T-helper 2 cell treated with Interferon-gamma antibody and Interleukin-4, amounts not matched to agents 5 μg/mL and 100 μg/mL, for 36 hours (primary cell): ENCODE measurements at regions not wholly inside any gene's neighbourhood (a gene's known extent, or its start where the extent isn't known, plus 50 kb on each side); places are given as distances from the start of the nearest gene placed in this dataset.
A peak's percentile ranks its signal among the peaks of the same experiment; 100 is the strongest.

Experiments
- DNase-seq: peaks from one replicate; pipeline ENCODE4 v3.0.0; 2021; ENCODE audit warnings: low spot score
- H3K27ac Mint-ChIP-seq: one replicate; pipeline ENCODE4 v1.8.0; 2021; ENCODE audit warnings: mild to moderate bottlenecking, mixed read lengths
- H3K27me3 Mint-ChIP-seq: one replicate; pipeline ENCODE4 v1.8.0; 2021; ENCODE audit warnings: low read depth, mixed read lengths
- H3K36me3 Mint-ChIP-seq: one replicate; pipeline ENCODE4 v1.8.0; 2021; ENCODE audit warnings: low read depth, mixed read lengths
- H3K4me1 Mint-ChIP-seq: one replicate; pipeline ENCODE4 v1.8.0; 2021; ENCODE audit warnings: low read depth, mixed read lengths
- H3K4me3 Mint-ChIP-seq: one replicate; pipeline ENCODE4 v1.8.0; 2022; ENCODE audit warnings: mild to moderate bottlenecking, moderate library complexity, mixed read lengths
- H3K9me3 Mint-ChIP-seq: one replicate; pipeline ENCODE4 v1.8.0; 2021; ENCODE audit warnings: mixed read lengths

DNA sequence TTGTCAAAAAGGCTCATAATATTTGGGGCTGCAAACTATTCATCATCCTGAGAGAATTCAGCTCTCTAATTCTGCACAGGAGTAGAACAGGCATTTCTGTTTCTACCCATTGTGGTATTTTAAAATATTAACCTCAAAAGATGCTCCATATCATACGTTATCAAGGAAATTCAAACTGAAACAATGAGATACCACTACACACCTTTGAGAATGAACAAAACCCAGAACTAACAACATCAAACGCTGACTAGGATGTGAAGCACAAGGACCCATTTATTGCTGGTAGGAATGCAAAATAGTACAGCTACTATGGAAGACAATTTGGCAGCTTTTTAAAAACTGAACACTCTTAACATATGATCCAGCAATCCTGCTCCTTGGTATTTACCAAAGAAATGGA lies 171.8 kb downstream of the DUSP6 start:
- peak overlapping the region; percentile 56 for H3K4me3 Mint-ChIP-seq
- DNase-seq, result no peak
- H3K27ac Mint-ChIP-seq, result peak overlapping the region; percentile 85
- H3K27me3 Mint-ChIP-seq, result no peaks in the 10 kb centered on the region
- peaks cover 18% of the 10 kb centered on the region for H3K36me3 Mint-ChIP-seq
- H3K4me1 Mint-ChIP-seq, result peaks cover 71% of the 10 kb centered on the region
- H3K9me3 Mint-ChIP-seq, result peaks cover 9% of the 10 kb centered on the region

DNA sequence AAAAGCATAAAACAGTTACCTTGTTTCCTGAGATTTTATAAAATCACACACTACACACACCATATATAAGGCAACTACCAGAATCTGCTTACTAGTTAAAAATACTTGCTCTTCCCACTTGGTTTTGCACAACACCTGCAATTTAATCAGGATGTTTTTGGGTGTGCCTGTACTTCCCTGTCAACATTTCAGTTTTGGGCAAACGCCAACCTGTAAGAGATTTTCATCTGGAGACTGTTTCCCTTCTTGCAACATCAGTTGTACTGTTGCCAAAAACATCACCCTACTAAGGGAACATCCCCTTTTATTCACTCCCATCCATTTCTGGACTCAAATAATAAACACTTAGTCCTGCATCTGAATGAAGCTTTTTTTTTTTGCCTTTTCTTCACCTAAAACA lies 172.3 kb downstream of the DUSP6 start:
- Mint-ChIP-seq H3K9me3 (peaks cover 10% of the 10 kb centered on the region), H3K27ac (peak overlapping the region; percentile 85), H3K36me3 (peaks cover 21% of the 10 kb centered on the region), H3K27me3 (no peaks in the 10 kb centered on the region), H3K4me1 (peaks cover 73% of the 10 kb centered on the region), H3K4me3 (peak overlapping the region; percentile 56)
- DNase-seq, result no peak

- Mint-ChIP-seq H3K27ac (peak overlapping the region; percentile 68), H3K4me1 (peaks cover 69% of the 10 kb centered on the region), H3K4me3 (peak overlapping the region; percentile 35), H3K9me3 (peaks cover 10% of the 10 kb centered on the region), H3K36me3 (peaks cover 24% of the 10 kb centered on the region), H3K27me3 (no peaks in the 10 kb centered on the region)
- DNase-seq, result no peak
Measured at GRCh38 chr12:89179245-89179644, 173.1 kb downstream of the DUSP6 start.

DNA sequence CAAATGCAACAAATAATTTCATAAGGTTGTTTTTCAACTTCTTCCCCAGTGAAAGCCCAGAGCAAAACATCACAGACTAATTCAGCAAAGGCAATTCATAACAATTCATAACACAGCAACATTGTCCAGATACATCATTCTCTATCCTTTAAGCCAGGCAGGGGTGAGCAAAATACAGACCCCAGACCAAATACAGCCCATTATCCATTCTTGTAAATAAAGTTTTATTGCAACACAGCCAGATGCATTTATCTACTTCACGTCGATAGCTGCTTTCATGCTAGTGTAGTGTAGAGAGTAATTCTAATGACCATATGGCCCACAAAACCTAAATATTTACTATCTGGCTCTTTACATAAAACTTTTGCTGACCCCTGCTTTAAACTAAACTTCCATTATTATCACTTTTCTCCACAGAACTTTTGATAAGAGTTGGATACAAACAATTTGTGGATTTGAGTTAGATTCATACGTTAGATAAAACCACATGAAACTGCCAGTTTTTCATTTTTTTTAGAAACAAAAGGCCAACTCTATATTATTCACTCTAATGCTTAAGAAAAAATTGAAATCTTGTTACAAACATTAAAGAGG lies 174.4 kb downstream of the DUSP6 start:
- H3K4me1 Mint-ChIP-seq, result peaks cover 60% of the 10 kb centered on the region
- DNase-seq, result no peak
- peaks cover 25% of the 10 kb centered on the region for H3K36me3 Mint-ChIP-seq
- peak overlapping the region; percentile 54 for H3K27ac Mint-ChIP-seq
- peaks cover 8% of the 10 kb centered on the region for H3K9me3 Mint-ChIP-seq
- peak overlapping the region; percentile 22 for H3K4me3 Mint-ChIP-seq
- H3K27me3 Mint-ChIP-seq, result no peaks in the 10 kb centered on the region

GRCh38 chr12:89176676-89177075 lies 175.6 kb downstream of the DUSP6 start:
- peak overlapping the region; percentile 3 for H3K27ac Mint-ChIP-seq

GRCh38 chr12:89173678-89174077 lies 178.6 kb downstream of the DUSP6 start:
- no peak for DNase-seq
- Mint-ChIP-seq H3K4me3 (no peak overlapping the region), H3K9me3 (peaks cover 14% of the 10 kb centered on the region), H3K27me3 (no peaks in the 10 kb centered on the region), H3K36me3 (peaks cover 40% of the 10 kb centered on the region), H3K27ac (no peak overlapping the region), H3K4me1 (peaks cover 37% of the 10 kb centered on the region)

More at GRCh38 chr12:89176676-89177075, 175.6 kb downstream of the DUSP6 start:
- no peak for DNase-seq
- H3K4me1 Mint-ChIP-seq, result peaks cover 57% of the 10 kb centered on the region
- H3K36me3 Mint-ChIP-seq, result peaks cover 36% of the 10 kb centered on the region
- H3K27me3 Mint-ChIP-seq, result no peaks in the 10 kb centered on the region
- peaks cover 14% of the 10 kb centered on the region for H3K9me3 Mint-ChIP-seq
- no peak overlapping the region for H3K4me3 Mint-ChIP-seq

- peaks cover 36% of the 10 kb centered on the region for H3K4me1 Mint-ChIP-seq
- no peak for DNase-seq
- H3K36me3 Mint-ChIP-seq, result peaks cover 39% of the 10 kb centered on the region
Measured at GRCh38 chr12:89173096-89173495, 179.2 kb downstream of the DUSP6 start.

DNA sequence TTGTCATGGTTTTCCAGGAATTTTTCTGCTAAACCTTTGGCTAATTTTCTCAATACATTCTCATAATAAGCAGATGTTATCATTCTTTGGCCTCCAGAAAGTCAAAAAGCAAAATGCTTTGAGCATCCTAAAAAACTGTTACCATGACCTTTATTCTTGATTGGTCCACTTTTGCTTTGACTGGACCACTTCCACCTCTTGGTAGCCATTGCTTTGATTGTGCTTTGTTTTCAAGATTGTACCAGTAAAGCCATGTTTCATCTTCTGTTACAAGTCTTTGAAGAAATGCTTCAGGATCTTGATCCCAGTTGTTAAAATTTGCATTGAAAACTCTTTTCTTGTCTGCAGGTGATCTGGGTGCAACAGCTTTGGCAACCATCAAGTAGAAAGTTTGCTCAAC lies 180.1 kb downstream of the DUSP6 start:
- H3K4me3 Mint-ChIP-seq, result no peak overlapping the region
- H3K4me1 Mint-ChIP-seq, result peaks cover 32% of the 10 kb centered on the region
- no peak for DNase-seq
- H3K27ac Mint-ChIP-seq, result no peak overlapping the region
- no peaks in the 10 kb centered on the region for H3K27me3 Mint-ChIP-seq
- peaks cover 34% of the 10 kb centered on the region for H3K36me3 Mint-ChIP-seq
- H3K9me3 Mint-ChIP-seq, result peaks cover 14% of the 10 kb centered on the region

More at GRCh38 chr12:89173096-89173495, 179.2 kb downstream of the DUSP6 start:
- Mint-ChIP-seq H3K9me3 (peaks cover 14% of the 10 kb centered on the region), H3K27ac (no peak overlapping the region), H3K27me3 (no peaks in the 10 kb centered on the region), H3K4me3 (no peak overlapping the region)

GRCh38 chr12:89169321-89169720 lies 183.0 kb downstream of the DUSP6 start:
- Mint-ChIP-seq H3K9me3 (peaks cover 10% of the 10 kb centered on the region), H3K27ac (no peak overlapping the region), H3K36me3 (peaks cover 24% of the 10 kb centered on the region), H3K4me1 (peaks cover 42% of the 10 kb centered on the region), H3K4me3 (no peak overlapping the region), H3K27me3 (no peaks in the 10 kb centered on the region)
- DNase-seq, result no peak

DNA sequence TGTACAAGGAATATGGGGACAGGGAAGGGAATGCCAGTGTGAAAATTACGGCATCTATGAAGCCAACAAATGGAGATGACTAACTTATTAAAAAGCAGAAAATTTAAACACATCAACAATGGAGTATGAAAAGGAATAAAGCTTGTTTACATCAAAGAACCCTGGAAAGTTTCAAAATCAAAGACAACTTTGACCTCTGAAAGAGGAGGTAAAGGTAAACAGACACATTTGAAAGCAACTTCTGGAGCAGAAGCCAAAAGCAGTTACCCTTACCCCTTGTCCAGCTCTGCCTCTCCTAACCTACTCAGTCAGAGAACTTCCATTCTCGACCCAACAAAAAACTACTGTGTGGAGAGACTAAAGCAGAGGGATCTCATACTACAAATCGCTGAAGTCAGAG lies 184.3 kb downstream of the DUSP6 start:
- no peak overlapping the region for H3K4me3 Mint-ChIP-seq
- H3K4me1 Mint-ChIP-seq, result peaks cover 41% of the 10 kb centered on the region
- no peaks in the 10 kb centered on the region for H3K27me3 Mint-ChIP-seq
- no peak for DNase-seq
- H3K27ac Mint-ChIP-seq, result no peak overlapping the region
- peaks cover 6% of the 10 kb centered on the region for H3K9me3 Mint-ChIP-seq
- H3K36me3 Mint-ChIP-seq, result peaks cover 19% of the 10 kb centered on the region

DNA sequence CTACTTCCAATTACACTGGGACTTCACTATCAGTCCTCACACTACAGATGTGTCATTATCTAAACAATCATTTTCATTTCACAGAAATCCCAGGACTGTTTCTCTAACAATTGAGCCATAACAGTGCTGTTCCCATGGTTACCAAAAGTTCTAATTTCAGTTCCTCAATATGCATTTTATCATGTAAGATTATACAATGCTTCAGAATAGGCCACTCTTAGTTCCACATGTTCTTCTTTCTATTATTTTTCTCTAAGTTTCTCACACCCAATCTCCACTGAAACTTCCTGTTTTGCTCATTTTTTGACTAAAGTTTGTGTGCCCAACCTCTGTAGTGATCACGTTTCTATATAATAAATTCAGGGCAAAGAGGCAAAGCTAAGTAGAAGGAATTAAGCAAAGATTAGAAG lies 185.8 kb downstream of the DUSP6 start:
- no peak for DNase-seq
- Mint-ChIP-seq H3K9me3 (no peaks in the 10 kb centered on the region), H3K36me3 (peaks cover 7% of the 10 kb centered on the region), H3K27me3 (no peaks in the 10 kb centered on the region), H3K4me3 (peak overlapping the region; percentile 22), H3K4me1 (peaks cover 36% of the 10 kb centered on the region), H3K27ac (peak overlapping the region; percentile 81)

- Mint-ChIP-seq H3K27ac (peak overlapping the region; percentile 81), H3K4me1 (peaks cover 35% of the 10 kb centered on the region), H3K4me3 (peak overlapping the region; percentile 22), H3K36me3 (peaks cover 6% of the 10 kb centered on the region), H3K27me3 (no peaks in the 10 kb centered on the region), H3K9me3 (no peaks in the 10 kb centered on the region)
- no peak for DNase-seq
Measured at GRCh38 chr12:89166121-89166520, 186.2 kb downstream of the DUSP6 start.

DNA sequence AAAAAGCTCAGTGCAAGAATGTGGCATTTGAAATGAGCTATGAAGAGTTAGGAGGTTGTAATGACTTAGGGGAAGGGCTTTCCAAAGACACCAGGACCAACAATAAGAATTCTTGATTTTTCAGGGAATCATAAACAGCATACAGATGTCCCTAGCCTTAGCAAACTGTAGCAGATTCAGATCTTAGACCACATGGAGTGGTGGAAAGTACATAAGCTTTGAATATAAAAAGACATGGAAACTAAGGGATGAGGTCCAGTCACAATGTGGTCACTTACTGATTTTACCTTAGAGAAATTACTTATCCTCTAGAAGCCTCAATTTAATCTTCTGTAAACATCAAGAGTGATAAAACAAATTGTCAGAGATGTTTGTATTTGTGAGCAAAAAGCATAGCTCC lies 186.6 kb downstream of the DUSP6 start:
- Mint-ChIP-seq H3K27me3 (no peaks in the 10 kb centered on the region), H3K9me3 (no peaks in the 10 kb centered on the region), H3K27ac (no peak overlapping the region), H3K4me3 (no peak overlapping the region), H3K36me3 (peaks cover 6% of the 10 kb centered on the region), H3K4me1 (peaks cover 35% of the 10 kb centered on the region)
- DNase-seq, result no peak

- H3K27ac Mint-ChIP-seq, result no peak overlapping the region
- no peaks in the 10 kb centered on the region for H3K9me3 Mint-ChIP-seq
- peaks cover 34% of the 10 kb centered on the region for H3K4me1 Mint-ChIP-seq
- H3K27me3 Mint-ChIP-seq, result no peaks in the 10 kb centered on the region
- H3K4me3 Mint-ChIP-seq, result no peak overlapping the region
- peaks cover 5% of the 10 kb centered on the region for H3K36me3 Mint-ChIP-seq
- DNase-seq, result no peak
Measured at GRCh38 chr12:89163918-89164317, 188.4 kb downstream of the DUSP6 start.
